ENCODE measurements at regions not wholly inside any gene's neighbourhood (a gene's known extent, or its start where the extent isn't known, plus 50 kb on each side); places are given as distances from the start of the nearest gene placed in this dataset.

DNA sequence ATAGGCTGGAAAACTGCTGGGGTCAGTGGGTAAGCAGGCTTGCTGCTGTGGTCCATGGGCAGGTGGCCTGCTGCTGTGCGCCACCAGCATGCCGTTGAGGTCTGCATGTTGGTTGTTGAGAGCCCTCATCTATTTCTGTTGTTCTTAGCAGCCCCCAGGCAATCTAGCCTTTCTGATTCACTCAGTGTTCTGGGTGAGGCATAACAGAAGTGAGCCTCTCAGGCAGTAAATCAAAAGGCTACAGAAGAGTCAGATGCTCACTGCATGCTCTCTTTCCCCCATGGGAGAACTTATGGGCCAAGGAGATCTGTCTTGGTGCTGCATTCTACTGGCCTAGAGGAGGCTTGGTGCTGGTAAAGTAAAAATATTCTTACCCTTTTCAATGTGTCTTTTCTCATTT, 67.8 kb upstream of the ATP10A start:
- TF ChIP-seq POLR2AphosphoS2 (conservative IDR thresholded peaks at IDR 0.05; ENCODE audit: low read length): no peak
- no peak for TF ChIP-seq RNF2 (IDR thresholded peaks at IDR 0.05; ENCODE audit: borderline replicate concordance, low read depth)
- no peak for TF ChIP-seq POLR2A (IDR thresholded peaks at IDR 0.05; ENCODE audit: low read length)
- no peak for TF ChIP-seq RAD21 (conservative IDR thresholded peaks at IDR 0.05 in 1 of 2, IDR thresholded peaks at IDR 0.05 in 1 of 2)

All from A549 (cell line).